NCI-H1417 (cell line): ENCODE measurements at regions not wholly inside any gene's neighbourhood (a gene's known extent, or its start where the extent isn't known, plus 50 kb on each side); places are given as distances from the start of the nearest gene placed in this dataset.

Source experiments
- DNase-seq, 3 experiments: peaks; one replicate each; lab custom pipeline; 2025; lab: John Stamatoyannopoulos, UW

GRCh38 chr12:94753036-94753679 is 102.8 kb upstream of the TMCC3 start:
- DNase-seq, result no peak

GRCh38 chr12:94750864-94751263 is 100.5 kb upstream of the TMCC3 start:
- no peak for DNase-seq

- no peak for DNase-seq
Measured at GRCh38 chr12:94749890-94750289, 99.5 kb upstream of the TMCC3 start.

GRCh38 chr12:94749455-94749854 is 99.1 kb upstream of the TMCC3 start:
- no peak for DNase-seq

- DNase-seq, result peak in 1 of 3 experiments; percentile 22
Measured at GRCh38 chr12:94748726-94749421, 98.5 kb upstream of the TMCC3 start.

- no peak for DNase-seq
Measured at GRCh38 chr12:94745562-94745961, 95.2 kb upstream of the TMCC3 start.

- no peak for DNase-seq
Measured at GRCh38 chr12:94743174-94743573, 92.8 kb upstream of the TMCC3 start.

- no peak for DNase-seq
Measured at GRCh38 chr12:94740601-94741362, 90.4 kb upstream of the TMCC3 start.

- no peak for DNase-seq
Measured at GRCh38 chr12:94736820-94737219, 86.5 kb upstream of the TMCC3 start.

- DNase-seq, result peak in 1 of 3 experiments; percentile 30
Measured at GRCh38 chr12:94736004-94736403, 85.6 kb upstream of the TMCC3 start.

GRCh38 chr12:94733727-94734126 is 83.4 kb upstream of the TMCC3 start:
- DNase-seq, result no peak

GRCh38 chr12:94732367-94732990 is 82.1 kb upstream of the TMCC3 start:
- DNase-seq, result no peak

GRCh38 chr12:94731733-94732360 is 81.5 kb upstream of the TMCC3 start:
- DNase-seq, result no peak

GRCh38 chr12:94730847-94731246 is 80.5 kb upstream of the TMCC3 start:
- DNase-seq, result peak in 2 of 3 experiments; percentile 45 to 91

- peak in 1 of 3 experiments; percentile 20 for DNase-seq
Measured at GRCh38 chr12:94726236-94726835, 76.0 kb upstream of the TMCC3 start.

- peak in 1 of 3 experiments; percentile 31 for DNase-seq
Measured at GRCh38 chr12:94725375-94726168, 75.2 kb upstream of the TMCC3 start.

- DNase-seq, result no peak
Measured at GRCh38 chr12:94722664-94723063, 72.3 kb upstream of the TMCC3 start.

GRCh38 chr12:94721173-94721572 is 70.8 kb upstream of the TMCC3 start:
- no peak for DNase-seq

- DNase-seq, result peak in 1 of 3 experiments; percentile 16
Measured at GRCh38 chr12:94718114-94718513, 67.8 kb upstream of the TMCC3 start.

GRCh38 chr12:94717656-94718055 is 67.3 kb upstream of the TMCC3 start:
- no peak for DNase-seq

- DNase-seq, result no peak
Measured at GRCh38 chr12:94717108-94717507, 66.8 kb upstream of the TMCC3 start.
